SK-N-SH (cell line): ENCODE measurements at regions not wholly inside any gene's neighbourhood (a gene's known extent, or its start where the extent isn't known, plus 50 kb on each side); places are given as distances from the start of the nearest gene placed in this dataset.

ENCODE experiments used
- CTCF ChIA-PET: fragments of 300-600, 350-600 bp; formaldehyde crosslinking; extraction: SDS; loops from one replicate; lab custom pipeline; 2021; lab: Yijun Ruan, JAX
- POLR2A ChIA-PET: fragments of 350-600 bp; sonication (Branson Sonifier 250); formaldehyde crosslinking; extraction: SDS; loops from one replicate; lab custom pipeline; 2020; ENCODE audit warnings: antibody characterized with exemption, inconsistent platforms; lab: Yijun Ruan, JAX
- DNase-seq: peaks from one replicate; pipeline ENCODE4 v3.0.0; 2012
- H2AFZ ChIP-seq: fragments of 200-600 bp; sonication (generic); 2 replicates; pipeline ENCODE4 v1.8.1; 2016; ENCODE audit warnings: antibody characterized with exemption, mild to moderate bottlenecking, low read depth
- H3F3A ChIP-seq: fragments of 200-600 bp; sonication (generic); replicated peaks from 2 replicates; pipeline ENCODE3; 2016; ENCODE audit warnings: antibody characterized with exemption, mild to moderate bottlenecking; ENCODE audit not compliant: insufficient read depth
- H3K27ac ChIP-seq, 2 experiments: fragments of 200-500 bp in 1 of 2; fragments of 200-600 bp in 1 of 2; sonication (Bioruptor generic) in 1 of 2; sonication (generic), shearing (Covaris generic) in 1 of 2; 2 replicates each; pipeline versions ENCODE4 v1.5.1 to v1.6.1; 2014 to 2016; ENCODE audit warnings: low read depth in 2 of 2, inconsistent platforms in 1 of 2, low read length in 1 of 2, mild to moderate bottlenecking in 1 of 2, mixed read lengths in 1 of 2
- H3K27me3 ChIP-seq: fragments of 200-600 bp; sonication (generic), shearing (Covaris generic); 2 replicates; pipeline ENCODE4 v1.6.1; 2016; ENCODE audit warnings: mixed run types; ENCODE audit not compliant: insufficient read depth
- H3K36me3 ChIP-seq, 2 experiments: fragments of 200-500 bp in 1 of 2; fragments of 200-600 bp in 1 of 2; sonication (Bioruptor generic) in 1 of 2; sonication (generic) in 1 of 2; replicated peaks in 1 of 2; 2 replicates each; pipeline versions ENCODE3 to v1.5.1; 2014 to 2016; ENCODE audit warnings: low read length in 1 of 2, mild to moderate bottlenecking in 1 of 2; ENCODE audit not compliant: insufficient read depth in 2 of 2, control insufficient read depth in 1 of 2
- H3K4me1 ChIP-seq, 2 experiments: fragments of 200-500 bp in 1 of 2; fragments of 200-600 bp in 1 of 2; sonication (Bioruptor generic) in 1 of 2; sonication (generic), shearing (Covaris generic) in 1 of 2; 2 replicates each; pipeline versions ENCODE4 v1.5.1 to v1.6.1; 2014 to 2016; ENCODE audit warnings: low read depth in 1 of 2, low read length in 1 of 2, mixed run types in 1 of 2; ENCODE audit not compliant: insufficient read depth in 2 of 2, control insufficient read depth in 1 of 2
- H3K4me2 ChIP-seq: fragments of 200-600 bp; sonication (generic), shearing (Covaris generic); 2 replicates; pipeline ENCODE4 v1.6.1; 2017; ENCODE audit warnings: mixed run types
- H3K4me3 ChIP-seq, 2 experiments: fragments of 200-500 bp in 1 of 2; fragments of 200-600 bp in 1 of 2; sonication (Bioruptor generic) in 1 of 2; sonication (generic), shearing (Covaris generic) in 1 of 2; 2 replicates each; pipeline versions ENCODE4 v1.5.1 to v1.8.1; 2014 to 2016; ENCODE audit warnings: low read depth in 2 of 2, inconsistent platforms in 1 of 2, low read length in 1 of 2, mild to moderate bottlenecking in 1 of 2, mixed read lengths in 1 of 2, moderate library complexity in 1 of 2
- H3K79me2 ChIP-seq: fragments of 200-600 bp; sonication (generic); 2 replicates; pipeline ENCODE4 v1.8.1; 2017; ENCODE audit warnings: mild to moderate bottlenecking; ENCODE audit not compliant: insufficient read depth
- H3K9ac ChIP-seq: fragments of 200-600 bp; sonication (generic); 2 replicates; pipeline ENCODE4 v1.6.1; 2017; ENCODE audit warnings: mixed run types
- H3K9me2 ChIP-seq: fragments of 200-600 bp; sonication (generic); 2 replicates; pipeline ENCODE4 v1.6.1; 2017; ENCODE audit warnings: mixed run types
- H3K9me3 ChIP-seq: fragments of 200-600 bp; sonication (generic); 2 replicates; pipeline ENCODE4 v1.6.1; 2017; ENCODE audit warnings: mixed run types, mild to moderate bottlenecking, moderate library complexity
- H4K20me1 ChIP-seq: fragments of 200-600 bp; sonication (generic); 2 replicates; pipeline ENCODE4 v1.6.1; 2017; ENCODE audit warnings: mild to moderate bottlenecking, mixed run types; ENCODE audit not compliant: insufficient read depth
- CHD2 ChIP-seq: fragments of 150-350 bp; IDR thresholded peaks from 2 replicates; pipeline ENCODE4 v1.6.1; 2018; ENCODE audit warnings: low read length; ENCODE audit not compliant: partially characterized antibody
- CTCF ChIP-seq: fragments of 200-600 bp; sonication (generic); IDR thresholded peaks from 2 replicates; pipeline ENCODE4 v1.6.1; 2017; ENCODE audit warnings: antibody characterized with exemption, mild to moderate bottlenecking, moderate library complexity
- ELF1 ChIP-seq: IDR thresholded peaks from 2 replicates; pipeline ENCODE4 v1.4.0; 2012
- EP300 ChIP-seq, 2 experiments: IDR thresholded peaks; 2 replicates each; pipeline versions ENCODE4 v1.4.0 to v1.6.1; 2012; ENCODE audit warnings: borderline replicate concordance in 1 of 2, low read depth in 1 of 2, low read length in 1 of 2
- EZH2phosphoT487 ChIP-seq: fragments of 200-600 bp; sonication (generic); IDR thresholded peaks from 2 replicates; pipeline ENCODE4 v1.6.1; 2017; ENCODE audit warnings: low read depth, mixed run types, mild to moderate bottlenecking, antibody characterized with exemption, moderate library complexity, borderline replicate concordance
- FOXJ3 ChIP-seq: sonication (generic); formaldehyde crosslinking; IDR thresholded peaks from 2 replicates; pipeline ENCODE4 v1.5.1; 2020; ENCODE audit warnings: mild to moderate bottlenecking, missing genetic modification reagents
- FOXM1 ChIP-seq: IDR thresholded peaks from 2 replicates; pipeline ENCODE4 v1.4.0; 2012; ENCODE audit warnings: low read depth, mild to moderate bottlenecking
- GABPA ChIP-seq: IDR thresholded peaks from 2 replicates; pipeline ENCODE4 v1.4.0; 2012; ENCODE audit warnings: low read depth, mild to moderate bottlenecking
- IRF3 ChIP-seq: fragments of 150-350 bp; IDR thresholded peaks from 2 replicates; pipeline ENCODE4 v1.6.1; 2016; ENCODE audit warnings: mild to moderate bottlenecking, low read depth, low read length
- MAX ChIP-seq: IDR thresholded peaks from 2 replicates; pipeline ENCODE4 v1.4.0; 2012; ENCODE audit warnings: low read depth
- MEF2A ChIP-seq: IDR thresholded peaks from 2 replicates; pipeline ENCODE4 v1.4.0; 2012; ENCODE audit warnings: low read depth, borderline replicate concordance
- MXI1 ChIP-seq: IDR thresholded peaks from 2 replicates; pipeline ENCODE4 v1.6.1; 2012; ENCODE audit warnings: mild to moderate bottlenecking, low read depth, low read length, improper control_type of control experiment
- NFIC ChIP-seq: IDR thresholded peaks from 2 replicates; pipeline ENCODE4 v1.4.0; 2012; ENCODE audit warnings: borderline replicate concordance
- NRF1 ChIP-seq: IDR thresholded peaks from 2 replicates; pipeline ENCODE4 v1.6.1; 2012; ENCODE audit warnings: low read depth, mild to moderate bottlenecking, low read length
- PBX3 ChIP-seq: IDR thresholded peaks from 2 replicates; pipeline ENCODE4; 2012
- POLR2AphosphoS5 ChIP-seq: IDR thresholded peaks from 2 replicates; pipeline ENCODE4 v1.6.1; 2012; ENCODE audit warnings: low read depth, low read length
- RAD21 ChIP-seq: IDR thresholded peaks from 2 replicates; pipeline ENCODE4 v1.6.1; 2012; ENCODE audit warnings: mild to moderate bottlenecking, low read length
- RCOR1 ChIP-seq: fragments of 150-350 bp; IDR thresholded peaks from 2 replicates; pipeline ENCODE4 v1.6.1; 2017; ENCODE audit warnings: antibody characterized with exemption, low read length
- REST ChIP-seq: IDR thresholded peaks from 2 replicates; pipeline ENCODE4 v1.6.1; 2012; ENCODE audit warnings: mild to moderate bottlenecking, low read depth, low read length, moderate library complexity
- RFX5 ChIP-seq: IDR thresholded peaks from 2 replicates; pipeline ENCODE4 v1.6.1; 2012; ENCODE audit warnings: mild to moderate bottlenecking, improper control_type of control experiment, low read length
- SMC3 ChIP-seq: IDR thresholded peaks from 2 replicates; pipeline ENCODE4 v1.6.1; 2012; ENCODE audit warnings: low read depth, low read length, improper control_type of control experiment
- TAF1 ChIP-seq: IDR thresholded peaks from 2 replicates; pipeline ENCODE4 v1.6.1; 2012; ENCODE audit warnings: low read depth, mild to moderate bottlenecking, low read length, moderate library complexity, borderline replicate concordance
- TCF12 ChIP-seq: IDR thresholded peaks from 2 replicates; pipeline ENCODE4 v1.4.0; 2012
- TEAD4 ChIP-seq: IDR thresholded peaks from 2 replicates; pipeline ENCODE4 v1.4.0; 2012; ENCODE audit warnings: mild to moderate bottlenecking, borderline replicate concordance; ENCODE audit not compliant: insufficient read depth
- USF1 ChIP-seq: IDR thresholded peaks from 2 replicates; pipeline ENCODE4 v1.4.0; 2012; ENCODE audit warnings: low read depth, borderline replicate concordance
- USF2 ChIP-seq: fragments of 150-350 bp; IDR thresholded peaks from 2 replicates; pipeline ENCODE4 v1.6.1; 2017; ENCODE audit warnings: antibody characterized with exemption, low read length, low read depth, borderline replicate concordance
- YY1 ChIP-seq: IDR thresholded peaks from 2 replicates; pipeline ENCODE4 v1.4.0; 2012; ENCODE audit warnings: low read depth, mild to moderate bottlenecking
- WGBS: methylation state at CpG from one replicate; pipeline ENCODE4 v1.1.6; 2017; ENCODE audit warnings: low lambda C conversion rate; 5-methylcytosine and 5-hydroxymethylcytosine counted together

GRCh38 chr18:28691496-28691840, 514.5 kb upstream of the CDH2 start:
- Histone ChIP-seq H3K27me3 (no peaks in the 10 kb centered on the region), H3K36me3 (no peaks in the 10 kb centered on the region), H3K9me3 (no peaks in the 10 kb centered on the region), H4K20me1 (no peaks in the 10 kb centered on the region), H3K9ac (no peak overlapping the region), H3K4me3 (no peak overlapping the region), H3K27ac (0 out of 4 replicates have a peak overlapping the region, but pooled peaks of 1 of the 2 experiments have one; percentile 20), H3F3A (no peaks in the 10 kb centered on the region), H3K79me2 (no peaks in the 10 kb centered on the region), H3K4me2 (no peak overlapping the region), H3K9me2 (no peaks in the 10 kb centered on the region), H2AFZ (no peak overlapping the region), H3K4me1 (no peaks in the 10 kb centered on the region; a peak in 1 of 4 replicates)
- DNase-seq: no peak
- POLR2A ChIA-PET: no interaction called here
- CTCF ChIA-PET: no interaction called here
- TF ChIP-seq USF1 (no peak), IRF3 (no peak), GABPA (no peak), SMC3 (no peak), MAX (no peak), MEF2A (no peak), EZH2phosphoT487 (no peak), MXI1 (no peak), ELF1 (no peak), USF2 (no peak), RFX5 (no peak), FOXJ3 (no peak), NFIC (peak; percentile 20; the same call in 1 of the 2 replicates), TAF1 (no peak), EP300 (IDR thresholded peaks at IDR 0.05; ENCODE audit: borderline replicate concordance in 1 of 2, low read depth in 1 of 2, low read length in 1 of 2) (peak in 1 of 2 experiments; percentile 19; a peak in 2 of 4 replicates), POLR2AphosphoS5 (no peak), CTCF (no peak), REST (no peak), PBX3 (peak; percentile 18; the same call in 1 of the 2 replicates), TEAD4 (no peak), CHD2 (no peak), RAD21 (no peak), RCOR1 (no peak), TCF12 (peak; percentile 28; the same call in 1 of the 2 replicates), NRF1 (no peak), FOXM1 (no peak), YY1 (no peak)
- 35% methylated on average over 1 of the region's 1 CpG for WGBS
